ENCODE measurements at regions not wholly inside any gene's neighbourhood (a gene's known extent, or its start where the extent isn't known, plus 50 kb on each side); places are given as distances from the start of the nearest gene placed in this dataset.

DNA sequence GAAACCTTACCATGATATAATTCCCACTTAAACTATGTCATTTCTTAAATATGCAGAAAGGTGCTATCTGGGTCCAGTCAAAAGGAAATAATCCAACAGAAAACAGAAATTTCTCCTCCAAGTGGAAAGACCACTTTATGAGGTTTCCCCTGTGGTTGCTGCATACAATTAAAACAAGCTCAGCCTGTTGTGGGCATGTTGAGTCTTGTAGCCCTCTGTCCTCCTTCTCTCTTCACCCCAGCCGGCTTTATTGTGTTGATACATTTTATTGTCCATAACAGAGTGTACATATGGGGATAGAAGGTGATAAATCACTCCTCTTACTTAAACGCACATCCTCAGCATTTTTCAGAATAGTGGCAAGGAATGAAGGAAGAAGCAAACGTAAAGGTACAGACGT, 126.0 kb upstream of the MTNR1B start:
- no peaks in the 10 kb centered on the region for H3K9me3 ChIP-seq (ENCODE audit: control insufficient read depth, insufficient read depth, low read length)
- no peak overlapping the region for H3K4me3 ChIP-seq (ENCODE audit: low read depth, low read length)
- H3K27me3 ChIP-seq (ENCODE audit: control insufficient read depth, insufficient read depth, low read length), result no peaks in the 10 kb centered on the region
- ChIA-PET CTCF (no interaction called here), POLR2A (no interaction called here)
- H3K27ac ChIP-seq (ENCODE audit: low read depth, low read length), result no peak overlapping the region
- TF ChIP-seq, protein P1, sequence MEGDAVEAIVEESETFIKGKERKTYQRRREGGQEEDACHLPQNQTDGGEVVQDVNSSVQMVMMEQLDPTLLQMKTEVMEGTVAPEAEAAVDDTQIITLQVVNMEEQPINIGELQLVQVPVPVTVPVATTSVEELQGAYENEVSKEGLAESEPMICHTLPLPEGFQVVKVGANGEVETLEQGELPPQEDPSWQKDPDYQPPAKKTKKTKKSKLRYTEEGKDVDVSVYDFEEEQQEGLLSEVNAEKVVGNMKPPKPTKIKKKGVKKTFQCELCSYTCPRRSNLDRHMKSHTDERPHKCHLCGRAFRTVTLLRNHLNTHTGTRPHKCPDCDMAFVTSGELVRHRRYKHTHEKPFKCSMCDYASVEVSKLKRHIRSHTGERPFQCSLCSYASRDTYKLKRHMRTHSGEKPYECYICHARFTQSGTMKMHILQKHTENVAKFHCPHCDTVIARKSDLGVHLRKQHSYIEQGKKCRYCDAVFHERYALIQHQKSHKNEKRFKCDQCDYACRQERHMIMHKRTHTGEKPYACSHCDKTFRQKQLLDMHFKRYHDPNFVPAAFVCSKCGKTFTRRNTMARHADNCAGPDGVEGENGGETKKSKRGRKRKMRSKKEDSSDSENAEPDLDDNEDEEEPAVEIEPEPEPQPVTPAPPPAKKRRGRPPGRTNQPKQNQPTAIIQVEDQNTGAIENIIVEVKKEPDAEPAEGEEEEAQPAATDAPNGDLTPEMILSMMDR (IDR thresholded peaks at IDR 0.05; ENCODE audit: low read depth, low read length), result no peak
- no peak for DNase-seq (ENCODE audit: low read depth, low spot score)

DNA sequence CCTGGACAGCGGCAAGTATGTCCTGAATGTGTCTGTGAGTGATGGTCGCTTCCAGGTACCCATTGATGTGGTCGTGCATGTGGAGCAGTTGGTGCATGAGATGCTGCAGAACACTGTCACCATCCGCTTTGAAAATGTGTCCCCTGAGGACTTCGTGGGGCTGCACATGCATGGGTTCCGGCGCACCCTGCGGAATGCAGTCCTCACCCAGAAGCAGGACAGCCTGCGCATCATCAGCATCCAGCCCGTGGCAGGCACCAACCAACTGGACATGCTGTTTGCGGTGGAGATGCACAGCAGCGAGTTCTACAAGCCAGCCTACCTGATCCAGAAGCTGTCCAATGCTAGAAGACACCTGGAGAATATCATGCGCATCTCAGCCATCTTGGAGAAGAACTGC, 125.3 kb upstream of the MTNR1B start:
- TF ChIP-seq, protein P1 (IDR thresholded peaks at IDR 0.05; ENCODE audit: low read depth, low read length), result no peak
- ChIA-PET POLR2A (no interaction called here), CTCF (no interaction called here)
- DNase-seq (ENCODE audit: low read depth, low spot score), result no peak
- Histone ChIP-seq H3K27me3 (ENCODE audit: control insufficient read depth, insufficient read depth, low read length) (no peaks in the 10 kb centered on the region), H3K4me3 (ENCODE audit: low read depth, low read length) (no peak overlapping the region), H3K9me3 (ENCODE audit: control insufficient read depth, insufficient read depth, low read length) (no peaks in the 10 kb centered on the region), H3K27ac (ENCODE audit: low read depth, low read length) (no peak overlapping the region)

DNA sequence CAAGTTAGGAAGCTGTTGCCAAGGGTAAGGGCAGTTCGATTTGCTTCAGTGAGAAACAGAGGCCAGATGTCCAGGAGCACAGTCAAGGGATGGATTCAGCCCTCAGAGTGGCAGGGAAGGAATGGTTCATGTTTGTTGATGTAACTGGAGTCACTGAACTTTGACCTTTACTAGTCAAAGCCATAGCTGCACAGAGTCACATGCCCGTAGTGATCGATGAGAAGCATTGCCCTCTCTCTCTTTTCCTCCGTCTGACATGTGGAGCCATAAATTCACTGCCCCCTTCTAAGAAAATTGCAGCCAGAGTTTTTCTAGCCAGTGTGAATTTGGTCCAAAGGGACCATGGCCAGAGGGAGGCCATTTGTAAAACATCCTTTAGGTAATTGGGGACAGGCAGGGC, 124.1 kb upstream of the MTNR1B start:
- ChIA-PET POLR2A (no interaction called here), CTCF (no interaction called here)
- Histone ChIP-seq H3K9me3 (ENCODE audit: control insufficient read depth, insufficient read depth, low read length) (no peaks in the 10 kb centered on the region), H3K4me3 (ENCODE audit: low read depth, low read length) (no peak overlapping the region), H3K27ac (ENCODE audit: low read depth, low read length) (no peak overlapping the region), H3K27me3 (ENCODE audit: control insufficient read depth, insufficient read depth, low read length) (no peaks in the 10 kb centered on the region)
- TF ChIP-seq, protein P1 (IDR thresholded peaks at IDR 0.05; ENCODE audit: low read depth, low read length), result no peak
- no peak for DNase-seq (ENCODE audit: low read depth, low spot score)

DNA sequence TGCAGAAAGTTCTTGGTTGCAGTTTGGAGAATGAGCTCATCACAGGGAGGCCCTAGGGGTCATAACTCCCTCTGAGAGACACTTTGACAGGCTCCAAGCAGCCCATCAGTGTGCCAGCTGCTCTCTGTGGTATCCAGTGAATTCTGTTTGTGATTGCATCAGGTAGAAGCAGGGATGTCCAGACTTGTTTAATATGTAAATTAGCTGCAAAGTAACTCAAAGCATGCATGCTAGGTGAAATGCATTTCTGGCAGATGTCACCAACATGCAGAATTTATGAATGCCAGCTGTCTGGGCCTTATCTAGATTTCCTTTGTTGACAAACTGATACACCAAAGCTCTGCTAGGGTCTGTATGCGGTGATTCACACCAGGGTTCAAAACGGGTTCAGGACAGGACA, 123.6 kb upstream of the MTNR1B start:
- no peak for DNase-seq (ENCODE audit: low read depth, low spot score)
- H3K4me3 ChIP-seq (ENCODE audit: low read depth, low read length), result no peak overlapping the region
- TF ChIP-seq, protein P1 (IDR thresholded peaks at IDR 0.05; ENCODE audit: low read depth, low read length), result no peak
- no peaks in the 10 kb centered on the region for H3K9me3 ChIP-seq (ENCODE audit: control insufficient read depth, insufficient read depth, low read length)
- ChIA-PET CTCF (no interaction called here), POLR2A (no interaction called here)
- no peaks in the 10 kb centered on the region for H3K27me3 ChIP-seq (ENCODE audit: control insufficient read depth, insufficient read depth, low read length)
- no peak overlapping the region for H3K27ac ChIP-seq (ENCODE audit: low read depth, low read length)

DNA sequence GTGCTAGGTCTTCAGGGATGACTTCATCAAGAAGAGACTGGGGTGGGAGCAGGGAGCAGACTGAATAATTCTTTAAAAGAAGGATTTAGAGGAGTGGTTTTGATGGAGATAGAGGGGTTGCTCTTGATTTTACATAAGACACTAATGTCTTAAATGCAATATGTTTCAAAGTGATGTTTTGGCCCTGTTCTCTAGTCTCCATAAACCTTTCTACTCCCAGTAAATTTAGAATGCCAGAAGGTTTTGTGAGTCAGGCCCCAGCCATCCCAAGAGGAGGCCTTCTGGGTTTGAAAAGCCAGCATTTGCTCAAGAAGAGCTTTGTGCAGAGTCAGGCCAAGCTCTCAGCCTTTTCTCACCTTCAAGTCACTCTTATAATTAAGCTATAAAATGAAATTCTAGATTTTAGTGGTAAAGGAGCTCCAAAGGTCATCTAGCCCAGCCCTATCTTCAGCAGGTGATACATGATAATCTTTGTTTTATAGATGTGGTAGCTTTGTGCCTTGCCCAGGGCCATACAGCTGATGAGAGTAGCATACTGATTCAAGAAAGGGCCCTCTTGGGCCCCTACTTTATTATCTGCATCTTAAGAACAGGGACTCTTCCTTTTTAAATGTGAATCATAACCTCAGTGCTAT, 122.8 kb upstream of the MTNR1B start:
- H3K4me3 ChIP-seq (ENCODE audit: low read depth, low read length), result no peak overlapping the region
- CTCF ChIA-PET, result no interaction called here
- H3K9me3 ChIP-seq (ENCODE audit: control insufficient read depth, insufficient read depth, low read length), result no peaks in the 10 kb centered on the region
- TF ChIP-seq, protein P1 (IDR thresholded peaks at IDR 0.05; ENCODE audit: low read depth, low read length), result no peak
- no peak for DNase-seq (ENCODE audit: low read depth, low spot score)
- POLR2A ChIA-PET, result no interaction called here
- H3K27ac ChIP-seq (ENCODE audit: low read depth, low read length), result no peak overlapping the region
- no peaks in the 10 kb centered on the region for H3K27me3 ChIP-seq (ENCODE audit: control insufficient read depth, insufficient read depth, low read length)

Measured in AG04450 (cell line).